Keratinocyte (primary cell): ENCODE measurements at regions not wholly inside any gene's neighbourhood (a gene's known extent, or its start where the extent isn't known, plus 50 kb on each side); places are given as distances from the start of the nearest gene placed in this dataset.

Source experiments
- DNase-seq: peaks from one replicate; pipeline ENCODE4 v3.0.0-alpha.2; 2011; ENCODE audit warnings: low read depth, missing footprints, low spot score
- FAIRE-seq: peaks from 2 replicates; lab custom pipeline; 2011; peaks lifted over from hg19 to GRCh38; lab: Jason Lieb, UNC
- H2AFZ ChIP-seq: 2 replicates; pipeline ENCODE4 v1.6.0; 2012; ENCODE audit warnings: low read length, control low read depth, inconsistent platforms; ENCODE audit not compliant: control insufficient read depth
- H3K27ac ChIP-seq: 2 replicates; pipeline ENCODE4 v1.5.1; 2011; ENCODE audit warnings: low read length; ENCODE audit not compliant: control insufficient read depth, insufficient read depth
- H3K27me3 ChIP-seq: 3 replicates; pipeline ENCODE4 v1.6.0; 2011; ENCODE audit warnings: low read length; ENCODE audit not compliant: control insufficient read depth, insufficient read depth; ENCODE audit errors: extremely low read depth
- H3K36me3 ChIP-seq, 2 experiments: 2 replicates in 1 of 2; 3 replicates in 1 of 2; pipeline ENCODE4 v1.5.1; 2011; ENCODE audit warnings: low read length in 2 of 2, mild to moderate bottlenecking in 1 of 2; ENCODE audit not compliant: control insufficient read depth in 2 of 2, insufficient read depth in 2 of 2; ENCODE audit errors: extremely low read depth in 1 of 2
- H3K4me1 ChIP-seq: 3 replicates; pipeline ENCODE4 v1.5.1; 2011; ENCODE audit warnings: low read length; ENCODE audit not compliant: control insufficient read depth, insufficient read depth; ENCODE audit errors: extremely low read depth
- H3K4me2 ChIP-seq: 3 replicates; pipeline ENCODE4 v1.6.0; 2011; ENCODE audit warnings: low read depth, low read length; ENCODE audit not compliant: control insufficient read depth, insufficient read depth; ENCODE audit errors: extremely low read depth
- H3K4me3 ChIP-seq, 3 experiments: fragments of 200-600 bp in 1 of 3; sonication (generic) in 1 of 3; 2 replicates in 2 of 3; 3 replicates in 1 of 3; pipeline ENCODE4 v1.5.1; 2011 to 2016; ENCODE audit warnings: low read length in 3 of 3, mild to moderate bottlenecking in 3 of 3, control low read depth in 2 of 3, inconsistent platforms in 1 of 3, low read depth in 1 of 3, mixed read lengths in 1 of 3, mixed run types in 1 of 3, moderate library complexity in 1 of 3; ENCODE audit not compliant: control insufficient read depth in 2 of 3, insufficient read depth in 2 of 3; ENCODE audit errors: extremely low read depth in 1 of 3
- H3K79me2 ChIP-seq: 2 replicates; pipeline ENCODE4 v1.6.0; 2012; ENCODE audit warnings: low read length; ENCODE audit not compliant: control insufficient read depth, insufficient read depth
- H3K9ac ChIP-seq: 3 replicates; pipeline ENCODE4 v1.6.0; 2011; ENCODE audit warnings: low read length; ENCODE audit not compliant: control insufficient read depth, insufficient read depth; ENCODE audit errors: extremely low read depth
- H3K9me1 ChIP-seq: 3 replicates; pipeline ENCODE4 v1.6.0; 2011; ENCODE audit warnings: low read length; ENCODE audit not compliant: control insufficient read depth, insufficient read depth; ENCODE audit errors: extremely low read depth
- H3K9me3 ChIP-seq: 2 replicates; pipeline ENCODE4 v1.5.1; 2012; ENCODE audit warnings: low read depth, low read length; ENCODE audit not compliant: control insufficient read depth
- H4K20me1 ChIP-seq: 3 replicates; pipeline ENCODE4 v1.6.0; 2011; ENCODE audit warnings: low read length; ENCODE audit not compliant: control insufficient read depth, insufficient read depth; ENCODE audit errors: extremely low read depth
- CTCF ChIP-seq, 3 experiments: IDR thresholded peaks in 1 of 3; conservative IDR thresholded peaks in 1 of 3; optimal IDR thresholded peaks in 1 of 3; 2 replicates in 2 of 3; 3 replicates in 1 of 3; pipeline versions ENCODE3 to v1.5.1; 2011; ENCODE audit warnings: low read length in 3 of 3, mild to moderate bottlenecking in 3 of 3, moderate library complexity in 2 of 3, control low read depth in 1 of 3, inconsistent platforms in 1 of 3; ENCODE audit not compliant: insufficient read depth in 2 of 3; ENCODE audit errors: extremely low read depth in 1 of 3
- EZH2 ChIP-seq: IDR thresholded peaks from one replicate; pipeline ENCODE4 v1.6.1; 2012; ENCODE audit warnings: inconsistent platforms, mild to moderate bottlenecking, low read length, moderate library complexity
- dilution Hi-C: fragments of 300-500 bp; cut with MboI; formaldehyde crosslinking; loops from one replicate; pipeline ENCODE4 v1.7.0; 2020; ENCODE audit warnings: low sequenced_read_pairs; ENCODE audit not compliant: extremely low pct_ligation_motif_present

DNA sequence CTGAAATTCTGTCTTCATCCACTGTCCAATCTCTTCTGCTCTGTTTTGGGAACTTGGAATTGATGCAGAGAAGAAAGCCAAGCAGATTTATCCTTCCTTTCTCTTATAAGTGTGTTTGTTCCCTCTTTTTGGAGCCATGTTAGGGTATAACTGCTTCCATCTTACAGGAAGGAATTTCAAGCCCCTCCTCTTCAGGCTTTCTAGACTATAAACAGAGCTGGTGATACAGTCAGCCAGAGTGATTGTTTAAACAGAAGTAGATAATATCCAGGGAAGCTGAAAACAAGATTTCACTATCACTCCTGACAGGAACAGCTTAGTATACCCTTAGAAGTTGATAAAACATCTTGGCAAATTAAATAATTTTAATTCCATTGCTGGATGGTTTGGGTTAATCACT, 102.1 kb upstream of the DMRT1 start:
- no peaks in the 10 kb centered on the region for H3K79me2 ChIP-seq
- no peaks in the 10 kb centered on the region for H3K9me3 ChIP-seq
- H3K4me3 ChIP-seq = no peak overlapping the region
- H3K27me3 ChIP-seq = no peaks in the 10 kb centered on the region
- peaks cover 19% of the 10 kb centered on the region for H3K4me1 ChIP-seq
- peaks cover 45 to 48% of the 10 kb centered on the region in 2 experiments for H3K36me3 ChIP-seq
- no peak overlapping the region for H2AFZ ChIP-seq
- no peak for DNase-seq
- H3K4me2 ChIP-seq = no peak overlapping the region
- dilution Hi-C loops = no loop called here
- no peaks in the 10 kb centered on the region for H4K20me1 ChIP-seq
- no peaks in the 10 kb centered on the region for H3K9me1 ChIP-seq
- FAIRE-seq = peak; percentile 65
- no peak overlapping the region for H3K9ac ChIP-seq
- no peak for TF ChIP-seq CTCF (optimal IDR thresholded peaks at IDR 0.05 in 1 of 3, IDR thresholded peaks at IDR 0.05 in 1 of 3, conservative IDR thresholded peaks at IDR 0.05 in 1 of 3; ENCODE audit: extremely low read depth in 1 of 3, insufficient read depth in 2 of 3, low read length in 3 of 3)
- TF ChIP-seq EZH2 = no peak
- H3K27ac ChIP-seq = no peak overlapping the region

DNA sequence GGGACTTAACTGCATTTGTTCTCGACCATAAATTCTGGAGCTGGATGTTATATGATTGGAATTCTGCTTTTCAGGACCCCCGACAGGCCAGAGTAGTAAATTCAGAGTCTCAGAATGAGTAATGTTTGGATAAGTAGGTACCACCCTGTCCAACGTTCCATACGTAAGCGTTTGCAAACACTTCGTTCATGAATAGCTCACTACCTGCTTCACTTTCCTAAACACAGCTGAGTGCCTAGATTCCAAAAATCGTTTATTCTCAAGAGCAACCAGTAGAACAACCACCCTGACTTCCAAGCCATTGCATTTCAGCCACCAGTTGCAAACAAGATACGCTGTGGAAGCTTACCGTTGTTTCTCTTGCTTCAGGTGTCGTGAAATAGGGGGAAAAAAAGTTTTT, 101.3 kb upstream of the DMRT1 start:
- H3K4me2 ChIP-seq = no peak overlapping the region
- no peak overlapping the region for H3K4me3 ChIP-seq
- dilution Hi-C loops = no loop called here
- DNase-seq (no peak), FAIRE-seq (no peak)
- no peaks in the 10 kb centered on the region for H4K20me1 ChIP-seq
- H3K4me1 ChIP-seq = peaks cover 19% of the 10 kb centered on the region
- no peak for TF ChIP-seq EZH2
- no peak for TF ChIP-seq CTCF (optimal IDR thresholded peaks at IDR 0.05 in 1 of 3, IDR thresholded peaks at IDR 0.05 in 1 of 3, conservative IDR thresholded peaks at IDR 0.05 in 1 of 3; ENCODE audit: extremely low read depth in 1 of 3, insufficient read depth in 2 of 3, low read length in 3 of 3)
- no peaks in the 10 kb centered on the region for H3K9me1 ChIP-seq
- H3K9ac ChIP-seq = no peak overlapping the region
- H3K36me3 ChIP-seq = peaks cover 49 to 50% of the 10 kb centered on the region in 2 experiments
- H3K27me3 ChIP-seq = no peaks in the 10 kb centered on the region
- no peaks in the 10 kb centered on the region for H3K79me2 ChIP-seq
- H3K9me3 ChIP-seq = no peaks in the 10 kb centered on the region
- H2AFZ ChIP-seq = no peak overlapping the region
- H3K27ac ChIP-seq = no peak overlapping the region
